GM10847 (cell line): ENCODE measurements at regions not wholly inside any gene's neighbourhood (a gene's known extent, or its start where the extent isn't known, plus 50 kb on each side); places are given as distances from the start of the nearest gene placed in this dataset.

Source experiments
- POLR2A ChIP-seq: IDR thresholded peaks from 2 replicates; pipeline ENCODE4 v1.6.1; 2011; ENCODE audit not compliant: insufficient read length; ENCODE audit errors: extremely low read depth

DNA sequence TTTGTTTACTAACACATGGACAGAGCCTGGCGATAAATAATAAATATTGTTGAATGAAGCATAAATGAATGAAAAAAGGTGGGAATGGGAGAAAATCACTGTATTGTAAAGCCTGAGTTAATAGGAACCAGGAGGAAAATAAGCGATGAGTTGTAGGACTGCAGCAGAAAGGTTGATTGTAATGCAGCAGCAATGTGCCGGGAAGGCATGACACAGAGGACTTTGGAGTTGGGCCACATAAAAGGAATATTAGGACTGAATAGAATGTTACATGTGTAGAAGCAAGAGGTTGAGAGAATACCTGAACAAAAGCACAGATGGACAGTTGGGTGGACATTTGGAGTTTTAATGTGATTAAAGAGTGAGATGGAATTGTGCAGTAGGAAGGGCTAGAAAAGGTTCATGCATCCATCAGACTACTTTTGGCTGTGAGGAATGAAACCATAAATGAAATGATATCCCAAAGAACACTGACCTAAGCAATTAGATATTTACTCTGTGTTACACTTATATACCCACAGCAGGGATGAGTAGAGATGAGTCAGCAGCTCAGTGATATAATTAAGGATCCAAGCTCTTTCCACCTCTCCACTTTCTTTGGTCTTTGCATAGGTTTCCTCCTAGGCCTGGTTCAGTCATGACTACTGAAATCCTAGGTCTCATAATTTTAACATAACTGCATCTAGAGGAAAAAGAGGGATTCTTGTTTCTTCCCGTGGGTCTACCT lies 55.4 kb downstream of the CCER1 start:
- no peak for TF ChIP-seq POLR2A

DNA sequence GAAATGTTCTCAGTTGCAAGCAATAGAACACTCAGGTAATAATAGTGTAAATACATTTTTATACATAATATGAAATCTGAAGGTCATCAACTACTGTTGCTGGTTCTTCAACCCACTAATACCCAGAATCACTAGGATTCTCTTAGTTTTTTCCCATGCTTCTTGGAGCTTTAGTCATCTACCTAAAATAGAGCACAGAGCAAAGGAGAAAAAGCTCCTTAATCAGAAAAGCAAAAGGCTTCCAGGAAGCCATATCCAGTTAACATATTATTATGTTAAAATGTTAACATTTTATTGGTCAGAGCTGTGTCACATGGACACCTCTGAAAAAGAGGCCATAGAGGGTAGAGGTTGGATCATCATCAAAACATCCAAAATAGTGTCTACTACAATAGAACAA lies 57.0 kb downstream of the CCER1 start:
- TF ChIP-seq POLR2A: no peak

DNA sequence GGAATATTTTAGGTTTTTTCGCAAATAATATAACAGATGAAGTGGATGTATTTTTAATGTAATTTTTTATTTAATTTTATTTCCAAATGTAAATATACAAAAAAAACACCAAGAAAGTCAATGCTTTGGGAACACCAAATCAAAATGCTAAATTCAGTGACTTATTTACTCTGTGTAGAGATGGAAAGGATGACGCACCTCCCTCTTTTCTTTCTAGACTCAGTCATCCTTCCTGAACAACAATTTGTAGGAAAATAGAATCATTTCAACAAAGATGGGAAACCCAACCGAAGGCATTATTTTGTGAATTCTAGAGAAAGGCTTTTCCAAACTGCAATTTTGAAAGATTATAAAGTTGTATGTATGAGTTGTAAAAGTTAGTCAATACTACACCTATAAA lies 57.7 kb downstream of the CCER1 start:
- TF ChIP-seq POLR2A: no peak

DNA sequence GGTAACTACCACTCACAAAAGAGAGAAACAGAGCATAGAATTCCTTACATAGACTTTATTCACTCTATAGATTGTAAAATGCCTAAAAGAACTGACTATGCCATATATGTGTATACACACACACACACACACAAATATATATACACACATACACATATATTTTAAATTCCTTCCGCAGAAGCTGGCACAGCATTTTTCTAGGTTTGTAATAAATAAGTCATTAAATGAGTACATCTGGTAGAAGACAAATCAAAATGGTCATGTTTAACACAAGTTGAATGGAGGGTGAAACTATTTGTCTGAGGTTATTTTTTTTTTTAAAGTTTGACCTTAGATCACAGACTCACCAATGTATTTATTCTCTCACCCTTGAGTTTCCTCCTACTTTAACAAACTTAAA lies 58.2 kb downstream of the CCER1 start:
- no peak for TF ChIP-seq POLR2A

DNA sequence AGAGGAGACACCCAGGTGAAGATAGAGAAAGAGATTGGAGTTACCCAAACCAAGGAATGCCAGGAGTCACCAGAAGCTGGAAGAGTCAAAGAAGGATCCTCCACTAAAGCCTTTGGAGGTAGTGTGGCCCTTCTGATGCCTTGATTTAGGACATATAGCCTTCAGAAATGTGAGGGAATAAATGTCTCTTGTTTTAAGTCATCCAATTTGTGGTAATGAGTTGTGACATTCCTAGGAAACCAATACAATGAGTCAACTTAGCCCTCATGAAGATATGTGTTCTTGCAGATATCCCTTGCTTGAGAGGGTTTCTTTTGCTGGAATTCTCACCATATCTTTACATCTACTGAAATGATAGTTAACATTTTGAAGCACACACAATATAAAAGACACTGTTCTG lies 58.8 kb downstream of the CCER1 start:
- TF ChIP-seq POLR2A: no peak

DNA sequence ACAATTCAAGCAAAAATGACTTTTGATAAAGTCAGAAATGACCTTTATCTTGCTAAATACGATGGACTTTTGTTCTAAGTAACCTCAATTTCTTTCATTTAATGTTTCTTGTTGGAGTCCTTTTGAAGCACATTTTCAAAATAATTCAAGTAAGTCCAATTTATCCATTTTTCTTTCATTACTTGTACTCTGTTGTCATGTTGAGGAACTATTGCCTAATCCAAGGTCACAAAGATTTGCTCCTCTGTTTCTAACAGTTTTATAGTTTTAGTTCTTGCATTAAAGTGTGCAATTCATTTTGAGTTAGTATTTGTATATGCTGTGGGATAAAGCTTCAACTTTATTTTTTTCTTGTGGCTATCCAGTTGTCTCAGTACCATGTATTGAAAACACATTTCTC lies 66.7 kb downstream of the CCER1 start:
- no peak for TF ChIP-seq POLR2A

DNA sequence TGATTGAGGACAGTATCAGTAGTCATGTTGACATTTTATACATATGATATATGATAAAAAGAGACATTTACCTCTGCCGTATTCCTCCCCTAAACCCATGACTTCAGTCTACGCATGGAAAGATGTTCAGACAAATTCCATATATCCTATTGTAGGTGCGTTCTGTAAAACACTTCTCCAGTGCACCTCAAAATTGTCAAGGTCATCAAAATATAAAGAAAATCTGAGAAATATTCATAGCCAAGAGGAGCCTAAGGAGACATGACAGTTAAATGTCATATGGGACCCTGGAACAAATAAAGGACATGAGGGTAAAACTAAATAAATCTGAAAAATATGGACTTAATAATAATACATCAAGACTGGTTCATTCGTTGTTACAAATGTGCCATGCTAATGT lies 71.5 kb downstream of the CCER1 start:
- no peak for TF ChIP-seq POLR2A

DNA sequence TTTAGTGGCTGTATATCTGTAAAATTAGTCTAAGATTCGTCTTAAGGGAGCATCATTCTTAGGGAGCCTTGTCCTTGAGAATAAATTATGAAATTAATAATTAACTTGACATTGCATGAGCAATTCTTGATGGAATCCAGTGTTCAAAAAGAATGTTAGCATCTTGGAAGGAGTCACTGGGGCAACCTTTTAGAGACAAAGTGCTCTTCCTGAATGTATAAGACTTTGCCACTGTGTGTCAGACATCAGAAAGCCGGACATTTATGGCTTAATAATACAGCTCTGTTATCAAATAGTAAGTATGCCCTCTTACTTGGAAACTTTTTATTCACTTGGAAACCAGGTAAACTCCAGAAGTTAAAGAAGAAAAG lies 83.3 kb downstream of the CCER1 start:
- no peak for TF ChIP-seq POLR2A

DNA sequence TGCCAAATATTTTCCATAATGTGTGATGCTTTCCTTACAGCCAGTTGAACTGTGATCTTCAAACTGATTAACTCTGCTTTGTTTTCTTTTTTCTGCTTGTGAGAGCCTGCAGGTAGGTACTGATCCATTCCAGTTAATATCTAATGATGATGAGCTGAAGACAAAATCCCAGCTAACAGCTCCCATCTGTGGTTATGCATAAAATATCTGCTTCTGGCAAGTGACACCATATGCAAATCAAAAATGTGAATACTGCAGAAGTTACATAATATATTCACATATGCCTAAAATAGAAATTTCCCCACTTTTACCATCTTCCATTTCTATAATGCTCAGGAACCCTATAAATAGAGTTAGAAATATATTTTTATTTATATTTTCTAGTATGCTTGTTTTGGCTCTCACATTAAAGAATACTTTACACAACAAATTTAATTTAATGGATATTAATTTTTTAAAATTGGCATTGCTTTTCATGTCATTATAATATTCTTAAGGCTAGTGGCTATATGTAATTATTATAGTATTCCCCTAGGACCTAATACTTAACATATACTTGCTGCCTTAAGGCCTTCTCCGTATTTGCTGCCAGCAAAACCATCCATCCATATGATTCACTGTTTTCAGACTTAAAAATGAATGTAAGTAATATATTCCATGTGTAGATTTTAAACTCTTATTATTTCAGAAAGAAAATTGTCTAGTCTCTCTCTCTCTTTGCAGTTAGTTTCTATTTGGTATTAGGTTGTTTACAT lies 83.8 kb downstream of the CCER1 start:
- no peak for TF ChIP-seq POLR2A

DNA sequence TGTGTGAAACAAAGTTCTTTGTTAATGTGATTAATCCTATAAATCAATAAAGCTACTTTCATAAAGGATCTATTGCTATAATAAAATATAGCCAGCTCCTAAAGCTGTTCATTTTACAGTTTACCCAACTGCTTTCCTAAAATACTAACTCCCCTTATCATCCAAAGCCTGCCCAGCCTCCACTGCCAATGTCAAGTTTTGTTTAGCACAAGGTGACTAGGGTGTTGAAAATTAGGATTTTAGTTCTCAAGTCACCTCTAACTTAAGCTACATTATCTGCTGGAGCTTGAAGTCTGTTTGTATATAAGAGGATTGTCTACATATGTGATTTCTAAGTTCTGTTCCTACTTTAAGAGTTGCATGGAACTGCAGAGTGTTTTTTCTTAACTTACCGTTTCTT lies 86.3 kb downstream of the CCER1 start:
- TF ChIP-seq POLR2A: no peak

DNA sequence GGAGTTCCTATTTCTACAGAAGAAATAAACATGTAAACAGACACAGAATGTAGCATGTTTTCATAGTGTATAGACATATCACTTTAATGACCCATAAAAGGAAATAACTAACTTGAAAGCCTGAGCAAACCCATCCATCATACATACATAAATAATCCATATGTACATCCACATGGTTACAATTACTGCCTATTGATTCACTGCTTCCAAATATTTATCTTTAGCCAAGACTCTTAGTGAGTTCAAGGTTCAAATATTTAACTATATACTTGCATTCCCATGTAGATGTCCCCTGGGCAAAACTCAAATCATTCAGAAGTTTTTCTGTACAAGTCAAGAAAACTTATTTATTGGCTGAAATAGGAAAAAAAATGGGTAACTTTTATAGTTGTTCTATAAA lies 95.4 kb downstream of the CCER1 start:
- TF ChIP-seq POLR2A: no peak

DNA sequence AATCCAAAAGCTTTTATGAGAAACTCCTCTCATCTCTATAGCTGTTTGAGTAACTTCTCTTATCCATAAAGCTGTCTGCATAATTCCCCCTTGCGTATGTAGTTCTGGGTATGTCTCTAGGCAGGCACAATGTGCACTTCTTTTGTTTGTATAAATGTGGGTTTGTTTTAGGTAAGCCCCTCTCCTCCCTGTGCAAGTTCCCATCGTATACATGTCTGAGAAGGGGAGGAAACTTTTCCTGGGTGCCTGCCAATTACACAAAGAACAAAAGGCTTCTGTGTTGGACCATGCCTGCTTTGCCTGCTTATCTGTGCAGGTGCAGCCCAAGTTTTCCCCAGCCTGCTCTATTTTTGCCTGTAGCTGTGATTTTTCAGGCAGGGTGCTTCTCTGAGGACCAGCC lies 96.7 kb downstream of the CCER1 start:
- no peak for TF ChIP-seq POLR2A

DNA sequence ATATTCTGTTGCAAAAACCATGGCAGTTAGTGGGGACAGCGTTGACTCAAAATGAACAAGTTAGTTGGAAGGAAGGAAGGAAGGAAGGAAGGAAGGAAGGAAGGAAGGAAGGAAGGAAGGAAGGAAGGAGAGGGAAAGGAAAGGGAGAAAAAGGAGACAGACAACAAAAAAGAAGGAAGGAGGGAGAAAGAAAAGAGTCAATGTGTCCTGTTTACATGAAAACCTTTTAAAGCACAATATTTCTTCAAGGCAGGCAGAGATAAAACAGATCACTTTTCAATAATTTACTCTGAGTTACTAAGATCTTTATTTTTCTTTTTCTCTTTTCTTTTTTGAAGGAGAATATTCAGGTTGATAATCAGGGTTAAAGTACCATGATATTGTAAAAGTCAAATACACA lies 99.4 kb downstream of the CCER1 start:
- TF ChIP-seq POLR2A: no peak

DNA sequence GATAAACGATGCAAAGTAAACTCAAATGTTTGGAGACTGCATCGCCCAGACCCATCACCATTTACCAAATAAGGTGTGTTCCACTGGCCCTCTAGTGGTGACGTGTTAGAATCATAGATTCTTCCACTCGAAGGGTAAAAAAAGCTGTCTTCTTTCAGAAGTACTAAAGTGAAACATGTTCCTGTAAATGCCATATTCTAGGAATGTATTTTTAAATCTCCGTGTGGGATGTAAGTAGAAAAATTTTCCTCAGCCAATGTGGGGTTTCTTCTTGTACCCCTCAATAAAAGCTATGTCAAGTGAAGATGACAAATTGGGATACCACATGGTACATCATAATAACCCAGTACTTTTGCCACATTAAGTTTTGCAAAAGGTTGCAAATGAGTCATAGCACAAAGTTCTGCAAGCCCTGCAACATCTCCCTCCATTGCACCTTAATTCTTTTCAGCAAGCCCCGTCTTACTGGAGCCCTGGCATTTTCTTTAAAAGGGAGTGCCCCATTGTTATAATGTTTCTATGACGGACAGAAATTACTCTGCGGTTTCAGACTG lies 100.8 kb downstream of the CCER1 start:
- TF ChIP-seq POLR2A: no peak

DNA sequence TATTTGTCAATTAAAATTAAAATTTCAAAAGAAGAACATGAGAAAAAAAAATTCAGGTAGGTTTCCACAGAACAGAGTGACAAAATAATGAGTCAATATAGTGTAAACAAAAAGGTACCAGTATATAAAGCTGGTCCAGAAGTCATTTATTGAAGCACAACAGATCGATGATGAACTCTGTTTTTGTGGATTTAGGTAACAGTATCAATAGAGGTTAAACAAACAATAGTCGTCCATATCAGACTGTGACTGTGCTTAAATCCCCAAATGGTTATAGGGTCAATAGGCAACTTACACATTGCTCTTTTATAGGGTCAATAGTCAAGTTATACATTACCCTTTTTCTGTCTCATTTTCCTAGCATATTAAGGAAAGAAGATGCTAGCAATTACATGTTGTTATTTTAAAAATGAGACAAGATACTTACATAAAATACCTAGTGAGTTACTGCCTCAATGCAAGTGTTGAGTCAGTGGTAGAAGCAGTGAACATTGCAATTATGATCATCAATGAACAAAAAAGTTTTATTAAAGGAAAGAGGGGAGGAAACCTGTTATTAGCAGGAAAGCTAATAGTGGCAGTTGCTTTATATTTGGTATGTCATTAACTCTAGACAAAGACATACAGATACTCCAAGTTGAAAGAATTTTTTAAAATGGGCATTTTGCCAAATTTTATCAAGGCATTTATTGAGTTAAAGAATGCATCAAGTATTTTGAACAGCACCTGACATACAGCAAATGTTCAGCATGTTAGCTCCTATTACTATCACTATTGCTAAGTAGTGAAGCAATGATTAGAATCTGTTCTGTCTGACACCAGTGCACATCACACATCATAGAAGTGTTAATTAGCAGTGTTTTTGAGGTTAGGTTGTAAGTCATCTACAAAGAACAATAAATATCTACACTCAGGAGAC lies 102.9 kb downstream of the CCER1 start:
- no peak for TF ChIP-seq POLR2A
